Endometrial microvascular endothelial cells (primary cell): ENCODE measurements at regions not wholly inside any gene's neighbourhood (a gene's known extent, or its start where the extent isn't known, plus 50 kb on each side); places are given as distances from the start of the nearest gene placed in this dataset.

Experiments used
- in situ Hi-C: cut with HindIII; loops from 2 replicates; pipeline ENCODE4 v1.10.0; 2017; ENCODE audit warnings: low sequenced_read_pairs, low pct_unique_long_range_greater_than_20kb; ENCODE audit errors: inconsistent ontology term

- in situ Hi-C loops = no loop called here
Measured at GRCh38 chr15:70427167-70428120, 329.7 kb upstream of the TLE3 start.

DNA sequence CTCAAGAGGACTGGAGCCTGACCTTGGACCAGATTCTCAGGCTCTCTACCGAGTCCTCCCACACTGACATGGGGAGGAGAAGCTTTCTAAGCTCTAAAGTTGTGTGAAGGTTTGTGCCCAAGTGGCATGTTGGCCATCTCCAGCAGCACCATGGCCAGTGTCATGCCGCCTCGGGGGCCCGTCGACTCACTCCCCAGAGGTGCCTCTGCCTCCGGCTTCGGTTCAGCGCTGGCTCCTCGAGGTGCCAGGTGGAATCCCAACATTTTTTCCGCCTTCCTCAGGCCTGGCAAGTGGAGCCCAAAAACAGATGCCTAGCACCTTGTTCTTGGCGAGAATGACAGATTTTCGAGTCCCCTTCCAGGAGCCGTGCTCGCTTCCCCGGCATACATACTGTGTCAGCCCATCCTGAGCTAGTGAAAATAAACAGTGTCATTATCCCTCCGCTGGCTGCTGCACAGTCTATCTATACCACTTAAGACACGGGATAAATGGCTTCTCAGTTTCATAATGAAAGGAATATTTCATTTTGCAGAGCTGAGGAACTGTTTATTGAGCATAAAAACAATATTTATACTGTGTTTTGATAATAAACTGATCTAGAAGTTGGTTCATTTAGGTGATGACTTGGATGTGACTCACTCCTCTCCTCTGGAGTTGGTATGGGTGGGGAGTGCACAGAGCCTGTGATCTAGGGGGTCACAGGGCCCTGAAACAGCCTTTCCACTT, 328.5 kb upstream of the TLE3 start:
- in situ Hi-C loops = no loop called here

- in situ Hi-C loops = no loop called here
Measured at GRCh38 chr15:70424937-70425411, 327.3 kb upstream of the TLE3 start.

DNA sequence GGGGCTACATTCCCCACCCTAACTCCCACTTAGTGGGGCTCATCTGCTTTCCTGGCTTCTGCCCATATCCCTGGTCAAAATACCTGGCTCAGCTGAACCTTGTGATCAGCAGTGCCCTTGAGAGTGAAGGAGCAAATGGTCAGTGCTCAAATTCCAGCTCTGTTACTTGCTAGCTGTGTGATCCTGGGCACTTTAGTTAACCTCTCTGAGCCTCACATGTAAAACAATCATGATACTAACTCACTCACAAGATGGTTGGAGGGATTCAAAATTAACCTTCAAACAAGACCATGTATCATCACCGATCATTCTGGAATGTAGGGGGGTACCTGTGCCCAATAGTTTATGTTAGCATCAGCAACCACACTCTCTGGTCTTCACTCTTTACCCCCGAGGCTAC, 325.6 kb upstream of the TLE3 start:
- in situ Hi-C loops = no loop called here

GRCh38 chr15:70422342-70422741, 324.6 kb upstream of the TLE3 start:
- in situ Hi-C loops = no loop called here

DNA sequence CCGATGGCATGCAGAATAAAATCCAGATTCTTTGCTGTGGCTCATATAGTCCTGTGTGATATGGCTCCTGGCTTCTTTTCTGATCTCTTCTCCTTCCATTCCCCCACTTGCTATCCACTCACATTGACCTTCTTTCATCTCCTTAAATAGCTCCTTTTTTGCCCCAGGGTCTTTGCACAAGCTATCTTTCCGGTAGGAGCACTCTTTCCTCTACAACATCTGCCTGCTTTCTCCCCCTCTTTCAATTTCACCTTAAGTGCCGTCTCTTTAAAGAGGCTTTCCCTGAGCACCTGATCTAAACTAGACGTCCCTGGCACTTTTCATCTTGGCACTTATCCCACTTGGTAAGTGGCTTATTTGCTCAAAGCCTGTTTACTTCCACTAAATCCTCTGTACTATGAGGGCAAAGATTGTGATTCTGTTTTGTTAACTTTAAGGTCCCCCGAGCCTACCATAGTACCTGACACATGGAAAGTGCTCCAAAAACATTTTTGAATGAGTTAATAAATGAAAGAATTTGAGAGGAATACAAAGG, 323.3 kb upstream of the TLE3 start:
- in situ Hi-C loops = no loop called here

DNA sequence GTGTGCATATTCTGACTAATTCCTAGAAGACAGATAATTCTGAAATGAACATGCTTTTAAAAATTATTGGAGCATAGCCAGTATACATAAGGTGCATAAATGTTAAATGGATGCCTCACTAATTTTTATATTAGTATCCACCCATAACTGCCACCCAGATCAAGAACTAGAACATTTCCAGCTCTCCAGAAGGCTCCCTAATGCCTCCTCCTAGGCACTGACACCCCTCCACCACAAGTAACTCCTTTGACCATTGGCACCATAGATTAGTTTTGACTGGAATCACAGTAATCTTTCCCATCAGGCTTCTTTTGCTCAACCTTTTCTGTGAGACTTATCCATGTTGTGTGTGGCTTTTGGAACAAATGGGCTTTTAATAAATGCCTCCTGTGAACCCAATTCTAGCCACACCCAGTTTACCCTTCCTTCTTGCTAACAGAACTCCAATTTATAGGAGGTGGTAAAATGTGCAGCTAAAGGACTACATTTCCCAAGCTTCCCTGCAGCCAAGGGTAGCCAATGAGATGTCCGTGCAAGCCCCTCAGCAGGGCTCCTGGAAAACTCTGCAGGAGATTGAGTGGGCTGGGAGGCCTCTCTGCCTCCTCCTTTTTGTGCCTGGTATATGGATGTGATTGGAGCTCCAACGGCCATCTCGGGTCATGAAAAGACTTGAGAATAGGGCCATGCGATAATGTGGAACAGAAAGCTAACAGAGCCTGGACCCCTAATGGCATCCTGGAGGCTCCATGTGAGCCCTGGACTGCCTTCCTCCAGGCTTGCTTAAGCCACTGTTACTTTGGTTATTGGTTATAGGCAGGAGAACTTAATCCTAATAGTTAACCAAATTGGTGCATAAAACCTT, 322.6 kb upstream of the TLE3 start:
- in situ Hi-C loops = no loop called here

DNA sequence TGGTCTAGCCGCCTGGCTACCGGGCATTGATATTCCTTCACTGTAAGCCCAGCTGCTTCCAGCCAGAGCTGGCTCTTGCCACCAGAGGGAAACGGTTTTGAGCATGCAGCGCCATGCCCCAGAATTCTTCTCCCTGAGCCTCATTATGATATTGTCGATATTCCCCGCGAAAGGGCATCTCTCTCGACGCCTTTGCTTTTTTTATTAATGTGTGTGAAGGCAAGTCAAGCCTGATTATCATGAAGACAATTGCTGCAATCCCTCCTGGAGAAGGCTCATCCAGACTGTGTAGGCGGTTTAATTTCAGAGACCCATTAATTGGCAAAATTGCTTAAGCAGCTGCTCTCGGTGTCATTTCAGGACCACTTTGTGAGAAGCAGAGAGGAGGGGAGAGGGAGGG, 321.2 kb upstream of the TLE3 start:
- in situ Hi-C loops = no loop called here

- in situ Hi-C loops = no loop called here
Measured at GRCh38 chr15:70417535-70417934, 319.8 kb upstream of the TLE3 start.

- in situ Hi-C loops = no loop called here
Measured at GRCh38 chr15:70416829-70417228, 319.1 kb upstream of the TLE3 start.

GRCh38 chr15:70415398-70415797, 317.7 kb upstream of the TLE3 start:
- in situ Hi-C loops = no loop called here

GRCh38 chr15:70414626-70415025, 316.9 kb upstream of the TLE3 start:
- in situ Hi-C loops = no loop called here

GRCh38 chr15:70412794-70413193, 315.1 kb upstream of the TLE3 start:
- in situ Hi-C loops = no loop called here

- in situ Hi-C loops = no loop called here
Measured at GRCh38 chr15:70411143-70411863, 313.6 kb upstream of the TLE3 start.

GRCh38 chr15:70410371-70410985, 312.8 kb upstream of the TLE3 start:
- in situ Hi-C loops = no loop called here

DNA sequence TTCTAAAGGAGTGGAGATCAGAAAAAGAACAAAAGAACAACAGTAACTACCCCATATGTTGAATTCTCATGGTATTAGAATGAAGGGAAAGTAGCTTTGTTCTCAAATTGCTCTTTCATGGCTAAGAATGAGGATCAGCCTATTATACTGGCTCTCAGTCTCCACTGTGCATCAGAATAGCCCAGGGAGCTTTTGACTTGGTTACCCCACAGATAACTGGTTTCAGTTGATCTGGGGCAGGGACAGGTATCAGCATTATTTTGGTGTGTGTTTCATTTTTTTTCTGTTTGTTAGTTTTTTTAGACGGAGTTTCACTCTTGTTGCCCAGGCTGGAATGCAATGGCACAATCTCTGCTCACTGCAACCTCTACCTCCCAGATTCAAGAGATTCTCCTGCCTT, 311.7 kb upstream of the TLE3 start:
- in situ Hi-C loops = no loop called here

DNA sequence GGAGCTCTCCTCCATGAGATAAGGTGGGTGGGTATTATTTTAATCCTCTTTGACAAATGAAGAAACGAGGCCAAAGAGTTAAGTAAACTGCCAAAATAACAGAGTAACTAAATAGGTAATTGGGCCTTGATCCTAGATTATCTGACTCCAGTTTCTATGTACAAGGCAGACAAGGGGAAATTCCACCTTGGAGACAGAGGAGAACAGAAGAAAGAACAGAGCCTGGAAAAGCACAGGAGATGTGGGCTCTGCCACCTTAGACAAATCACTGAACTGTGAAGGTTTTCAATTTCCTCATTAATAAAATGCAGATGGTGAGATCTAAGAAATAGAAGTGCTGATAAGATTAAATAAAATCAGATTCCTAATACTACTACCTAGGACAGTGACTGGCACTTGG, 310.2 kb upstream of the TLE3 start:
- in situ Hi-C loops = no loop called here

- in situ Hi-C loops = no loop called here
Measured at GRCh38 chr15:70407336-70407670, 309.6 kb upstream of the TLE3 start.
